HK-2 (cell line): ENCODE measurements at regions not wholly inside any gene's neighbourhood (a gene's known extent, or its start where the extent isn't known, plus 50 kb on each side); places are given as distances from the start of the nearest gene placed in this dataset.

ENCODE experiments used
- DNase-seq: peaks from one replicate; pipeline ENCODE4 v3.0.0-alpha.2; 2018; ENCODE audit not compliant: unreplicated experiment

DNA sequence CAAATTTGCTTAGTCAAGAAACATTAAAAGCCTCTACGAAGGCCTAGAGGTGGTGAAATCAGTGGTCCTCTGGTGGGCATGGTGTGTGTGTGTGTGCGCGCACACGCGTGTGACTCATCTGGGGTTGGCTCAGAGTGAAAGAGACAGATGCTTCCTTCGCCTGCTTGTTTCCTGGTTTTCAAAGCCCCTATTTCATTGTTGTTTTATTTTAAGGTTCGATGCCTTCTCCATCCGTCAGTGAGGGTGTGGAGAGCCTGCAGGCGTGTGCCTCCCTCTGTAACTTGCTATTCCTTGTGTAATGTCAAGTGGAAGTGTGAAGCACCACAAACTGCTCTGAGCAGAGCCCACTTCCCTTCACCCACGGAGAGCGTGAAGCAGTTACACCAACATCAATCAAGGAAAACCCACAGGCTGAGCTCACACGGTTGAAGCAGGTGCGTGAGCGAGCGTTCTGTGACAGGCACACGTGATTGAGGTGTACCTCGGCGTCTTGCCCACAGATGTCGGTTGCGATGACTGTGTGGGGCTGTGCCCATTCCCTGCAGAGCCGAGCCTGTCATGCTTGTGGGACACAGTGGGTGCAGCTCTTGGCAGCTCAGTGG, 233.9 kb downstream of the PRL start:
- no peak for DNase-seq

DNA sequence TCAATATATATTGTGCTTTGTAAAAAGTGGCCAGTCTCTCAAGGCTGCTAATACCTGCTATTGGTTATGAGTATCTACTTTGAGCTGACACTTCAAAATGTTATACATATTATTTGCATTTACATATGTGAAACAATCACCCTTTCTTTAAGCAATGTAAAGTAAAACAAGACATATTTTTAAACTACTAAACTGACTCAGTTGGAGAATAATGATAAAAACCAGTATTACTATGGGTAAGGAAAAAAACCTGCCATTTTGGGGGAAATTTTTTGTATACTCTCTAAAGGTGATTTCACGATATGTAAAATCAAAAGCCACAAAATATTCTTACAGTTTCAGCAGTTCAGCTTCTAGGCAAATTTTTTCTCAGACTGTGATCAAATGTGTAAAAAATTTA, 232.3 kb downstream of the PRL start:
- DNase-seq: no peak

DNA sequence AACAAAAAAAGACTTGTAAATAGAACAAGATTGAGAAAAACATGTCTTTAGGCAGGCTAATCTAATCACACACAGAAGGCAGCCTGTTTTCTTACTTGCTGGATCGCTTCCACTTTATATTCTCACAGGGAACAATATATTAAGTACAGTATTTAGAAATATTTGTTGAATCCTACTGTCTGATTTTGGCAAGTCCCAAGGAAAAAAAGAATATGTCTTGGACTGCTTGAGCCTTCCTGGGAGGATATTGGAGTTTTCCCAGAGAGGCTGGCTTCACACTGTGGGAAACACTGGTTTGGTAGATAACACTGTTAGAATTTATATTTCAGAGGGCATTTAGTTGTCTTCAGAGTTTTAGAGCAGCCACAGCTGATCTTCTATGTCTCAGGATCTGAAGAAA, 229.7 kb downstream of the PRL start:
- DNase-seq: no peak

DNA sequence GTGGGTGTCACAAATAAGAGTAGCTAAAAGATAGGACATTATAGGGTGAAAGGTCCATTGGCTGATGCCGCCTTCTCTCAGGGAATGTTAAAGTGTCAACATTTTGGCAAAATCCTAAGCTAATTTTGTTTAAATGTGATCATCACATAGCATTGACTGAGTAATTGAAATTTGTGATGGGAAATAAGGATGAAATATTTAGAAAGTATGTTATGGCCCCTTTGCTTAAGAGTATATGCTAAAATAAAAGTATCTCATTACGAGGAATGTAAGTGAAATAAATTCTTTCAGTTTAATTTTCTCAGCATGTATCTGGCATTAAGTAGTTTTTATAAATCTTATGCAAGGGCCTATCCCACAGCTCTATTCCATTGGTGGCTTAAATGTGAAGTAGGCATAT, 229.2 kb downstream of the PRL start:
- DNase-seq: no peak

DNA sequence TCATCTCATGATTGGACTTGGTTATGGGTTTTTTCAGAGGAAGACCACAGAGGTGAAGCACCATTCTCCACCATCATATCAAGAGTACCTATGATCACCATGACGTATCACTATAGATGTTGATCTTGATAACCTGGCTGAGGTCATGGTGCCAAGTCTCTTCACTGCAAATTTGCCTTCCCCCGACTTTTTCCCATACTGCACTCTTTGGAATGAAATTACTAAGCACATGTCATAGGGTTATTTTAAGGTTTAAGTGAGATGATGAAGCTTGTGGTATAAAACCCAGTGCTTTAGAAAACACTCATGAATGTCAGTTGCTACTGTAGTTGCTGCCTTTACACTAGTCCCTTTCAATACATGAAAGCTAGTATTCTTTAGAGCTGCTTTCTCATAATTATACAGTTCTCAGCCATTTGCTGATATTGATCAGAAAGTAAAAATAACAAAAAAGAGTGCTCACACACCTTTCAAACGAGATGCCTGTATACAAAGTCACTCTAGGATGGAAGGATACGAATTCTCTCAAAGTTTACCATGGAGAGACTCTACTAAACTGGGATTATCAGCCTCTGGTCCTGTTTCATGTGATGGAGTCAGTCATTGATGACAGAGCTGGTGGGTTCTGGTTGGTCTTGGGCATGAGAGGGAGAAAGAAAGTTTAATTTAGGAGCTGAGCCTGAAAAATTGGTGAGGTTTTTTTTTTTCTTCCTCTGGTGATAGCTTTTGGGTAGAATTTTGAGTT, 228.1 kb downstream of the PRL start:
- DNase-seq: no peak

DNA sequence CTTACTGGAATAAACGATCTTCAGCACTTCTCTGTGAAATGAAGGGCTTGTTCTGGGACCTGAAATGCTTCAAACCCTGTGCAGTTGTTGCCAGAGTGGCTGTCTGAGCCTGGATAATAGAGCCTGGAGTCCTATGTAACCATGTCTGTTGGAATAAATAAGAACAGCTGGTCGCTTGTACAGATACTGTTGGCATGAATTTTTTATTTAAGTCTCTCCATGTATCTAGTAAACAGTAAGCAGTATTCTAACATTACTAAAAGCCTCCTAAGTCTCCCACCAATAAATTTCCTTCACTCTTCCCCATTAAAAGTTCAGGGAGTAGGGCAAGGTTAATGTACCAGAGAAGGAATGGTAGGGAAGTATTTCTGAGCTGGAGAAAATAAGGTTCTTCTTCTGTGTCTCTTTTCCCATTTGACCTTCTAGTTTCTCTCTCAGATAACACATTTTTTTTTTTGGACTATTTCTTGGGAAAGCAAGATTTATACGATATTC, 227.5 kb downstream of the PRL start:
- DNase-seq: no peak

DNA sequence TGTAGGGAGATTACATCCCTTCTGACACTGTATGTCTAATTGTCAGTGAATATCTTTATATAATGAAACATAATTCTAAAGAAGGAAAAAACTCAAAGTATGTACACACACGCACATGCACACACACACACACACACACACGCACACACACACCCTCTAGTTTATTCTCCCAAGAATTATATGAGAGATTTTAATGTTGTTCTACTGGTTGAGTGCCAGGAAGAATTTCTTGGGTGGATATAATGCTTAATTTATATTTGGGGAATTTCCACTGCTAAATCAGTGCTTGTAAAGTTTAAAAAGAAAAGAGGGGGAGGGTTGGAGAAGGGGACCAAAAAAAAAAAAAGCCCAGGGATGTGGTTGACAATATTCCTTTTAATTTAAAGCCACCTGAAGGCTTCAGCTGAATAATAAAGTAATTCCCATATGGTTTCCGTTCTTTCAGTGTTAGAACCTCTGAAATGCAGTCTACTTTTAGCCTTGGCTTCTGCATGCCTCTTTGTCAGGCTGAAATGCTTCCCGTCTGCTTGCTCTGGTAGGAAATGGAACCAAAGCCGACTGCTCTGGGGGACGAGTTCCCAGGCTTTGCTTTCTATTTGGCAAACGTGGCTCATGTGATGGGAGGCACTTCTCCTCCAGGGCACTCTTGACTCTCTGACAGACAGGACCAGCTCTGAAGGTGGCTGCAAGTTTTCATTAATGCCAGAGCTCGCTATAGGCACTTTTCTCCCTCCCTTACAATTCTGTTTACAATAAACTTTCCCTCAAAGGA, 225.4 kb downstream of the PRL start:
- no peak for DNase-seq

DNA sequence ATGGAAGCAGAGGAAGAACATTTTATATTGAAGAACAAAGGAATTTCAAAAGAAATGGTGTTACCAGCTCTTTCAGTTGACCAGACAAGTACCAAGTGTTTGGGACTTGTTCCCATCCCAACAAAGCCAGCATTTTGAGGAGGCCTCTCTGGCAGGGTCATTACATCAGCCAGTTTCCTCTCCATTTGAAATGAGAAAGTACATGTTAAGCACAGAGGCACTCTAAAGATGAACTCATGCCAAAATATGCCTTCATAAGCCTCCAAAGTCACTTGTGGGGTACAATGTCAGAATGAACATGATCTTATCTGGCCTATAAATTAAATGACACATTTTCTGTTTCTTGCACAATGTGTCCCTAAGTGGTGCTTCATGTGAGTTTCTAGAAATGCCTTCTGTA, 223.9 kb downstream of the PRL start:
- no peak for DNase-seq

DNA sequence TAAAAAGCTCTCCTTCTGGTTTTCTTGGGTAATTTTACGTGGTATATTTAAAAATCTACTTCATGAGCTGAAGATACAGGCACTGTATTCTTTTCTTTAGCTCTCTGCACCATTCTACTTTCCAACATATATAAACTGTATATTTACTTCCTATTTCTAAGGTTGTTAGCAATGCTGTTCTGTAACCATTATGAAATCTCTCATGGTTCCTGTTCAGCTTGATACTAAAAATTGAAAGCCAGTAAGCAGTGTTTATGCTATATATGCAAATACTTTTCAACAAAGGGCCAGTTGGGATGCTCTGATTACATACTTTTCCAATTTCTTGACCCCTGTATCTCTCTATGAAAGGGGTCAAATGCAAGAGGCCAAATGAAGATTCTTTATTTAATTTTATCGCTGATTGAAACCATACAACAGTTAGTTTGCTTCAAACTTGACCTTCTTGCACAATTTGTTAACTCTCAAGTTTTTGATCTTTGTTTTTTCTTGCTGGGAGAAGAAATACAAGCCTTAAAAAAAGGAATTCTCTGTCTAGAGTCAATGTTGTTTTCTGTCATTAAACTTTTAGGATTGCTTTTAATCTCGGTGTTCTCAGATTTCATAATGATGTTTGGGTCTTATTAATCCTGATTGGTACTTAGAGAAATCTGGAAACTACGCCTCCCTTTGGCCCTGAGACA, 223.2 kb downstream of the PRL start:
- no peak for DNase-seq

DNA sequence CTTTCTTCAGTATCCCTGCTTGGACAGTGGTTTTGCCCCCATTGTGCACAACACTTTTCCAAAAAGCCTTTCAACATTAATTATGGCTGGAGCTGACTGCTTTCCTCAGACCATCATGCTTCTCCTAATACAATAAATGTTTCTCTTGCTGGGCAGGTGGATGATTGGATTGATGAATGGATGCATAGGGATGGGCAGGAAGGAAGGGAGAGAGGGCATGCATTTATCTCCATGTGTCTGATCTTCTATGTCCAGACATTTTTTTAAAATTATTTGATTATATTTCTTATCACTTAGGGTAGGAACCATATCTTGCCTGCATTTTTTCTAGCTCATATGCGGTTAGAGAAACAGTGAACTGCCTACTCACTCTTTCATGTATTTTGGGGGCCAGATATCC, 218.5 kb downstream of the PRL start:
- no peak for DNase-seq

DNA sequence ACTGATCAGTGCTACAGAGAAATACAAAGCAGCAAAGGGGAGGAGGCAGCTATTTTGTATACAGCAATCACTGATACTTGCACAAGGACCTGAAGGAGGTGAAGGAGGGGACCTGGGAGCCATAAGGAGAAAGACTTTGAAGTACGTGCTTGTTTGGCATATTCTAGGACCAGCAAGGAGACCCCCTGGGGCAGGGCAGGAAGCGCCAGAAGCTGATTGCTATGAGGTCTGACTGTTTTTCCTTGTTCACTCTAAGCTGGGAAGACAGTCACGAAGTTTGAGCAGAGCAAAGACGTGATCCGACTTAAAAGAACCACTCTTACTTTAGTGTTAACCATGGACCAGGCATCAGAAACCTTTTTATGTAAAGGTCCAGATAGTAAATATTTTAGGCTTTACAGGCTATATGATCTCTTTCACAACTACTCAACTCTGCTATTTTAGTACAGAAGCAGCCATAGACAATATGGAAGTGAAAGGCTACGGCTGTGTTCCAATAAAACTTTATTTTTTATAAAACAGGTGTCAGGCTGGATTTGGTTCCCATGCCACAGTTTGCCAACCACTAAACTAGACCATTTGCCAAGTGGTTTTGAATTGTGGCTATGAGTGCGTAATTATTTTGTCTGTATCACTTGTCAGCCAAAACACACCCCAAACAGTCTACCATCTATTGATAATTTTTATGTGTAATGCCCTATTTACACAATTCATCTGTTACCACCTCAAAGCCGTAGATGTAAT, 217.9 kb downstream of the PRL start:
- no peak for DNase-seq

DNA sequence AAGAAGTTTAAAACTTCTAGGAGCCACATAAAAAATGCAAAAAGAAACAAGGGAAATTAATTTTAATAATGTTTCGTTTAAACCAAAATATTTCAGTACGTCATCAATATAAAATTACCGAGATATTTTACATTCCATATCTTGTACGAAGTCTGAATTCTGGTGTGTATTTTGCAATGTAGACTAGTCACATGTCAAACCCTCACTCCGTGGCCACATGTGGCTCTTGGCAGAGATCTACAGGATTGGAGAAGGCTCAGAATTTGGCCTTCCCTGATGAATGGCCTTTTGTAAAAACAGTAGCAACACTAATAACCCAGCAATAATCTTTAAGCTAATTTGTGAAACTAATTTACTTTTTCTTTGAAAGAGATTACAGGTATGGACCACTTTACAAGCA, 217.1 kb downstream of the PRL start:
- no peak for DNase-seq

DNA sequence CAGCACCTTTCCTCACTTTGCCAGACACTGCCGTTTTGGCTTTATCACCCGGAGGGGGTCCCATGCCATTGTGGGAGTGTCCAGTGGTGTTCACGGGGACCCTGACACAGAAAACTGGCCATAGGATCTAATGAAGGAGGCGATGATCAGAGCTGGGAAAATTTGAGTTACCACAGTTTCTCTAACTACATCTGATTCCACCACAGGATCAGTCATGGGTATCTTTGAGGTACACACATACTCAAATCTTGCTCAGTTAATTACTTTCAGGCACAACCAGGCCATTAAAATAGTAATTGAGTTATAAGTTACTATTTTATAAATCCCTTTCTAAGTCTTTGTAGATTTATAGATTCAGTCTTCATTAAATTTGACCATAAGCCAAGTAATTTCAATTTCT, 215.1 kb downstream of the PRL start:
- no peak for DNase-seq

DNA sequence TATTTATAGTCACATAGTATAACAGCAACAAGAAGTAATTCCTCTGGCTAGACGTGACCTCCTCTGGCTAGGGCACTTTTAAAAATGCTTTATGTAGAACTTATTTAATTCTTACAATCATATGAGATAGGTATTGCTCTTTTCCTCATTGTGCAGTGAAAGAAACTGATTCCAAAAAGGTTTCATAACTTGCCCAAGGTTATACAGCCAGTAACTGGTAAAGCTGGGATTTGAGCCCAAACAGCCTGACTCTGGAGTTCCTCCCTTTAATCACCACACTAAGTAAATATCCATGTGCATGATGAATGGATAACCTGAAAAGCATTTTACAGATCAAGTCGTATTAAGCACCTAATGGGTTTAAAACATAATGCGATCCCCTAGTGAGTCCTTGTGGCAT, 214.6 kb downstream of the PRL start:
- no peak for DNase-seq

DNA sequence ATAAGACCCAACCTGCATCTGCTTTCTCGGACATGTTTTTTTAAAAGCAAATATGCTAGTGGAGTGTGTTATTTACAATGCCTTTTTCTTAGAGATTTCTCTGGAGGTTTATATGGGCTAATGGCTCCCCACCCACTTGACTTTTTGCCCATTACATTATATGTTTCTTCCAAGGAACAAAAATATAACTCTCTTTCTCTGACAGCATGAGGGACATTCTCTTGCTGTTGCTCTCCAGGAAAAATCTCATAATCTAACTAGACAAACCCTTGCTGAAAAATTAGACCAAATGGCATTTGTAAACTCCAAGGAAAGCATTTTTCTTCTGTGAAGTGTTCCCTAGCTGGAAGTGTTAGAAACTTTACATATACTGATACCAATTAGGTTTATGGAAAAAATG, 213.7 kb downstream of the PRL start:
- no peak for DNase-seq

DNA sequence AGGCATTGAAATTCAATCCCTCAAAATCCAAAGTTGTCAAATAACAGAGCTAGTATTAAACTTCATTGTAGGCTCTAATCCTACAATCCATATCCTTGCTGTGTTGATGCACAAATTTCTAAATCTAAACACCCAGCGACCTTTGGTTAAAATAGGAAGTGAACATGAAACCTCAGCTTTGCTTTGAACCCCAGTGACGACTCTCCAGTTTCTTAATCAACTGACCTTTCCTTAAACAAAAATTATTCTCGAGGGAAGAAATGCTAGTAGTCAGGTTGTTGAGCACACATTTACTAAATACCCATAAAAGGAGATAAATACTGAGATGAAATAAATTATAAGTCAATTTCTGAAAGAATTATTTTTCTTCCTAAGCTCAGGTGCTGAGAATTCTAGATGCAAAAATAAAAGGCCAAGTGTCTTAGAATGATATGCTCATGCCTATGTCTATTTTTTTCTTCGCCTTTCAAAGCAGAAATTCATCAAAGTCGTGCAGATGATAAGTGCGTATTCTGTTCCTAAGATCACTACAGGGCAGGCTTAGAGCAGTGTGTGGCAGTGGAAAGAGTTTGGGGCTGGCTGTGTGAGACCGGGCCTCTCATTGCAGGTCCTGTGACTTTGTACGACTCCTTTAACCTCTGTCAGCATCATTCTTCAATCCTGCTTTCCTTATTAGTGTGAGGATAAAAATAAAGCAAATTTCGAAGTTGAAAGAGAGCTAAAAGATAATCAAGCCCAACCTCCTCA, 208.7 kb downstream of the PRL start:
- no peak for DNase-seq

DNA sequence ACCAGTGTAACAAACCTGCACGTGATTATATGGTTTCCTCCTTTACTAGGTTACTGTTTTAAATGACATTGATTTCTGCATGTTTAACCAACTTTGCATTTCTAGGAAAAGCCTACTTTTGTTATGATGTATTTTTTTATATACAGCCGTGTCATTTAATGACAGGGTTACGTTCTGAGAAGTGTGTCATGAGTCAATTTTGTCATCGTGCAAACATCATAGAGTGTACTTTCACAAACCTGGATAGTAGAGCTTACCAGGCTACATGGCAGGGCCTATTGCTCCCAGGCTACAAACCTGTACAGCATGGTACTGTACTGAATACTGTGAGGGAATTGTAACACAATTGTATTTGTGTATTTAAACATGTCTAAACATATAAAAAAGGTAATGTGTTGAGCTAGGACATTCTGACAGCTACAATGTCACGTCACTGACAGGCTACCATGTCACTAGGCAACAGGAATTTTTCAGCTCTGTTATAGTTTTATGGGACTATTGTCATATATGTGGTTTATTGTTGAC, 205.3 kb downstream of the PRL start:
- no peak for DNase-seq

DNA sequence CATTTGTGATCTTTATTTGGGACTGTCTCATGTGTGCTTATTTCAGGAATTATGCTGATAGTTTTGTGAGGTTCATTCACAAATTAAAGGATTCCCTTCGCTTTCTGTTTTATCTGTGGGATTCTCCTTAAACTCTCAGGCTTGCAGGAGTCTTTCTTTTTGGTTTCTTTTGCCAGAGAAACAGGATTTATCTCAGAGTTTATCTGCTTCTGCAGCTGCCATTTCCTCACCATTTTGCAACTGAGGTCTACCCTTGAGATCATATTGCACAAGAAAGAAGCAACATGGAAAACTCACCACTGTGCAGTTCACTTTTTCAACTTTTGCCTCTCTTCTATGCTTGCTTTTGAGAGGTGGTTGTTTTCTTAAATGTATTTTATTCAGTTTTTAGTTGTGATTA, 201.0 kb downstream of the PRL start:
- no peak for DNase-seq

DNA sequence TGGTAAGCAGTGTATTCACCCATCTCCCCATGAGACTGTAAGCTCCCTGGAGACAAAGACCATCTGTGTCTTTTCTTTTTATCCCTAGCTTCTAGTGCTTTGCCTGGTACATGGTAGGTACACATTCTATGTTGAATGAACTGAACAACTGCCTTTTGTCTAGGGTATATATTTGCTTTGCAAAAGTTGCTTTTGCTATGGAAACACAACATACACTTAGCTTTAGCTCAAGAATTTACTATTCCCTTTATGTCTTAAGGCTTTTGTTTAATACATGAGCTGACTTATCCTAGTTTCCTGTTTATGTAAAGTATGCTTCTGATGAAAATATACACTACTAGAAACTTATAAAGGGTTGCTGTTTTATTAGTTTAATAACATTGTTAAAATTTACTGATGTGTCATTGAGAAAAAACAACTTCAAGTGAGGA, 198.2 kb downstream of the PRL start:
- DNase-seq: no peak

DNA sequence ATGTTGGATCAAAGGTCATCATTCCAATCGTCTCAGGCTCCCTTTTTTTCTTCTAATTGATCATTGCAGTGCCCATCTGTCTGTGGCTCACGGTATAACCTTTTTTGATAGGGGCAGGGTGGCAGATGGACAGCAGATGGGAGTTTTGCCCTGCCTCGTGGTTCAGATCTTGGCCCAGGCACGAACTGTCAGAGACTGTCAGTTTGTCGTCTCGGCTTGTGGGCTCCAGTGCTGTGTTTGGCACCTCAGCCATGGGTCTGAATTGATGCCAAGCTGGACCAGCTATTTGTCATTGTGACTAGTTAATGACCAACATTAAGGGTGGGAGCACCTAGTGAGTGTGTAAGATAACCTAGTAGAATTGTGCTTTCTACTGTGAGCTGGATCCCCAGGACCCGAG, 197.6 kb downstream of the PRL start:
- DNase-seq: no peak

DNA sequence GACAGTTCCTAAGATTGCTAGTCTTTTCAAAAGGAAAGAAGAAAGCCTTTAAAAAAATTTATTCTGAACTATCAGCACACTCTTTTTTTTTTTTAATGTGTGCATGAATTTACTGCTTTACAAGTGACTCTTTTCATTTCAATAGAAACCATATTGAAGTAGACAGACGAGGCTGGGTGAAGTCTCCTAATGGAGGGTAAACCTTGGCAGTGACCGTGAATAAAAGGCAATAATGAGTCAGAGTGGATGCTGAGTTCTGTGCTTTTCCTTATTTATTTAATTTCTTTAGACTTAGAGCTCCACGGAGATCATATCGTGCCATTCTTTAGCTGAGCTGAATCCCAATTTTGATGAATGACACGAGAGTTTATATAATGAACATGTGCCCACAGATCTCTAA, 196.9 kb downstream of the PRL start:
- no peak for DNase-seq
